Stomach (tissue), 4 donors: ENCODE measurements at regions not wholly inside any gene's neighbourhood (a gene's known extent, or its start where the extent isn't known, plus 50 kb on each side); places are given as distances from the start of the nearest gene placed in this dataset.

Source experiments
- EP300 ChIP-seq: sonication (generic); formaldehyde crosslinking; IDR thresholded peaks from one replicate; pipeline ENCODE4 v1.6.1; 2017; ENCODE audit warnings: antibody characterized with exemption
- POLR2A ChIP-seq, 4 donors: fragments of 450-650 bp; IDR thresholded peaks; one replicate each; pipeline ENCODE4 v1.6.1; 2016; ENCODE audit warnings: antibody characterized with exemption in 4 of 4, control low read depth in 2 of 4, mild to moderate bottlenecking in 1 of 4, moderate library complexity in 1 of 4
- POLR2AphosphoS5 ChIP-seq, 3 donors: sonication (generic); formaldehyde crosslinking; IDR thresholded peaks; one replicate each; pipeline ENCODE4 v1.6.1; 2016; ENCODE audit warnings: antibody characterized with exemption in 3 of 3
- TF ChIP-seq, protein P1 (sequence below), 7 experiments: fragments of 450-650 bp in 4 of 7; fragments of 200-600 bp in 3 of 7; sonication (generic) in 3 of 7; IDR thresholded peaks; one replicate each; pipeline ENCODE4 v1.5.1; 2016 to 2019; ENCODE audit warnings: antibody characterized with exemption in 7 of 7, control low read depth in 2 of 7, mild to moderate bottlenecking in 1 of 7

DNA sequence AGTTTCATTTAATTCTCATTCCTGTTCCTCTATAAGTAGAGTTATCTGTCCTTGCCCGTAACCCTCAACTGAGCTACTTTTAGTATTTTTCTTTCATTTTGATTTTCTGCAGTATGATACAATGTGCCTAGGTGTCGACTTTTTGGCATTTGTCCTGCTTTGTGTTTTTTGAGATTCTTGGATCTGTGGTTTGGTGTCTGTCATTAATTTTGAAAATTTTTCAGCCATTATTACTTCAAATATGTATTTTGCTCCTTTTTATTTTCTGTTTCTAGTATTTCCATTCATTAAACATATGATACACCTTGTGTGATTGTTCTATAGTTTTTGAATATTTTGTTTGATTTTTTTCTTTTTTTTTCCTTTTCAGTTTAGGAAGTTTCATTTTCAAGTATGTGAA is 598.9 kb downstream of the SPOCK3 start:
- no peak for TF ChIP-seq POLR2AphosphoS5 (IDR thresholded peaks at IDR 0.05)
- no peak for TF ChIP-seq POLR2A (IDR thresholded peaks at IDR 0.05)
- TF ChIP-seq, protein P1, sequence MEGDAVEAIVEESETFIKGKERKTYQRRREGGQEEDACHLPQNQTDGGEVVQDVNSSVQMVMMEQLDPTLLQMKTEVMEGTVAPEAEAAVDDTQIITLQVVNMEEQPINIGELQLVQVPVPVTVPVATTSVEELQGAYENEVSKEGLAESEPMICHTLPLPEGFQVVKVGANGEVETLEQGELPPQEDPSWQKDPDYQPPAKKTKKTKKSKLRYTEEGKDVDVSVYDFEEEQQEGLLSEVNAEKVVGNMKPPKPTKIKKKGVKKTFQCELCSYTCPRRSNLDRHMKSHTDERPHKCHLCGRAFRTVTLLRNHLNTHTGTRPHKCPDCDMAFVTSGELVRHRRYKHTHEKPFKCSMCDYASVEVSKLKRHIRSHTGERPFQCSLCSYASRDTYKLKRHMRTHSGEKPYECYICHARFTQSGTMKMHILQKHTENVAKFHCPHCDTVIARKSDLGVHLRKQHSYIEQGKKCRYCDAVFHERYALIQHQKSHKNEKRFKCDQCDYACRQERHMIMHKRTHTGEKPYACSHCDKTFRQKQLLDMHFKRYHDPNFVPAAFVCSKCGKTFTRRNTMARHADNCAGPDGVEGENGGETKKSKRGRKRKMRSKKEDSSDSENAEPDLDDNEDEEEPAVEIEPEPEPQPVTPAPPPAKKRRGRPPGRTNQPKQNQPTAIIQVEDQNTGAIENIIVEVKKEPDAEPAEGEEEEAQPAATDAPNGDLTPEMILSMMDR (IDR thresholded peaks at IDR 0.05) = no peak
- TF ChIP-seq EP300 = no peak
